HepG2 (cell line): ENCODE measurements at regions not wholly inside any gene's neighbourhood (a gene's known extent, or its start where the extent isn't known, plus 50 kb on each side); places are given as distances from the start of the nearest gene placed in this dataset.

Experiments
- ASH2L ChIP-seq: fragments of 300-600, 200-600 bp; sonication (generic); IDR thresholded peaks from 2 replicates; pipeline ENCODE4 v1.7.0; 2017; ENCODE audit warnings: low read depth, mild to moderate bottlenecking, moderate library complexity, mixed read lengths, low read length; ENCODE audit not compliant: insufficient read length
- ELF4 ChIP-seq: sonication (generic); formaldehyde crosslinking; IDR thresholded peaks from 2 replicates; pipeline ENCODE4 v1.5.0; 2020; ENCODE audit warnings: missing genetic modification reagents, mild to moderate bottlenecking, moderate library complexity, borderline replicate concordance
- ERF ChIP-seq: IDR thresholded peaks from 2 replicates; pipeline ENCODE4 v1.6.1; 2018; ENCODE audit warnings: missing biosample characterization, missing genetic modification reagents
- SIN3A ChIP-seq: IDR thresholded peaks from 2 replicates; pipeline ENCODE4 v1.6.1; 2011; ENCODE audit warnings: low read depth, mild to moderate bottlenecking, control low read depth, low read length, borderline replicate concordance
- TAF15 ChIP-seq: fragments of 200-400 bp; formaldehyde crosslinking; IDR thresholded peaks from one replicate; pipeline ENCODE4 v1.6.1; 2018; ENCODE audit warnings: mild to moderate bottlenecking, low read depth, low read length; ENCODE audit not compliant: poor library complexity, severe bottlenecking
- TF ChIP-seq, protein P1 (sequence below): sonication (generic); formaldehyde crosslinking; IDR thresholded peaks from 2 replicates; pipeline ENCODE4 v1.4.0; 2020; ENCODE audit warnings: missing genetic modification reagents, borderline replicate concordance

DNA sequence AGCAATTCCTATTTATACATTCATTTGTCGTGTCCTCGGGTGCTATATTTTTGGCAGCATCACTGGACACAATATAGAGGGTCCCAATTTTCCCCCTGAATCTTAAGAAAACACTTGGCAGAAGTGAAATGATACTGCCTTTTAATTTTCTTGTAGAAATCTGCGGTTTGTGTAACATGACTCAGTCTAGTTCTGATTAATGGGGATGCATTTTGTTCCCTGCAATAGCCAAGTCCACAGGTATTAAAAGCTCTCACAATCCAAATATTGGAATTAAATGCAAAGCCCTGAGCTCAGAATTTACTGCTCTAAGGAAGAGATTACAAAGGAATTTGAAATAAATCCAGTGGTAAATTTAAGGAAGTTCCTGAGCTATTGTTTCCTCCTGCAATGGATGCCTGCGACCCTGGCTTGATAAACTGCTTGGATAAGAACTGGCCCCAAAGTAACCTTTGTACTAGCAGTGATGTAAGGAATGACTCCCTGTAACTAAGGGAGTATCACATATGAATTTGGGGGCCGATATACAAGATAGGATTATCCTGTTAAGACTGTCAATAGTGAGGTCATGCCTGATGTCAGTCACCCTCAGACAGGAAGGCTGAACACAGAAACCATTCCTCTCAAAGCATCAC, 349.7 kb upstream of the C1orf87 start:
- no peak for TF ChIP-seq TAF15
- TF ChIP-seq, protein P1, sequence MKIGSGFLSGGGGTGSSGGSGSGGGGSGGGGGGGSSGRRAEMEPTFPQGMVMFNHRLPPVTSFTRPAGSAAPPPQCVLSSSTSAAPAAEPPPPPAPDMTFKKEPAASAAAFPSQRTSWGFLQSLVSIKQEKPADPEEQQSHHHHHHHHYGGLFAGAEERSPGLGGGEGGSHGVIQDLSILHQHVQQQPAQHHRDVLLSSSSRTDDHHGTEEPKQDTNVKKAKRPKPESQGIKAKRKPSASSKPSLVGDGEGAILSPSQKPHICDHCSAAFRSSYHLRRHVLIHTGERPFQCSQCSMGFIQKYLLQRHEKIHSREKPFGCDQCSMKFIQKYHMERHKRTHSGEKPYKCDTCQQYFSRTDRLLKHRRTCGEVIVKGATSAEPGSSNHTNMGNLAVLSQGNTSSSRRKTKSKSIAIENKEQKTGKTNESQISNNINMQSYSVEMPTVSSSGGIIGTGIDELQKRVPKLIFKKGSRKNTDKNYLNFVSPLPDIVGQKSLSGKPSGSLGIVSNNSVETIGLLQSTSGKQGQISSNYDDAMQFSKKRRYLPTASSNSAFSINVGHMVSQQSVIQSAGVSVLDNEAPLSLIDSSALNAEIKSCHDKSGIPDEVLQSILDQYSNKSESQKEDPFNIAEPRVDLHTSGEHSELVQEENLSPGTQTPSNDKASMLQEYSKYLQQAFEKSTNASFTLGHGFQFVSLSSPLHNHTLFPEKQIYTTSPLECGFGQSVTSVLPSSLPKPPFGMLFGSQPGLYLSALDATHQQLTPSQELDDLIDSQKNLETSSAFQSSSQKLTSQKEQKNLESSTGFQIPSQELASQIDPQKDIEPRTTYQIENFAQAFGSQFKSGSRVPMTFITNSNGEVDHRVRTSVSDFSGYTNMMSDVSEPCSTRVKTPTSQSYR (CRISPR knock-in tag): no peak
- TF ChIP-seq ASH2L: no peak
- TF ChIP-seq ERF (CRISPR knock-in tag): no peak
- no peak for TF ChIP-seq SIN3A
- TF ChIP-seq ELF4 (CRISPR knock-in tag): no peak
